Stomach (tissue), 4 donors: ENCODE measurements at regions not wholly inside any gene's neighbourhood (a gene's known extent, or its start where the extent isn't known, plus 50 kb on each side); places are given as distances from the start of the nearest gene placed in this dataset.

Experiments
- CTCF ChIP-seq, 7 experiments: fragments of 450-650 bp in 4 of 7; fragments of 200-600 bp in 3 of 7; sonication (generic) in 3 of 7; IDR thresholded peaks; one replicate each; pipeline ENCODE4 v1.5.1; 2016 to 2019; ENCODE audit warnings: antibody characterized with exemption in 7 of 7, control low read depth in 2 of 7, mild to moderate bottlenecking in 1 of 7
- EP300 ChIP-seq: sonication (generic); formaldehyde crosslinking; IDR thresholded peaks from one replicate; pipeline ENCODE4 v1.6.1; 2017; ENCODE audit warnings: antibody characterized with exemption

GRCh38 chr1:59212706-59213105 lies 84.2 kb upstream of the FGGY start:
- no peak for TF ChIP-seq EP300
- no peak for TF ChIP-seq CTCF (IDR thresholded peaks at IDR 0.05)
